Amniotic epithelial cell (primary cell): ENCODE measurements at regions not wholly inside any gene's neighbourhood (a gene's known extent, or its start where the extent isn't known, plus 50 kb on each side); places are given as distances from the start of the nearest gene placed in this dataset.

Source experiments
- DNase-seq: peaks from one replicate; pipeline ENCODE4 v3.0.0-alpha.2; 2010; ENCODE audit warnings: low read depth

- no peak for DNase-seq
Measured at GRCh38 chr2:163368655-163369054, 367.2 kb downstream of the FIGN start.

GRCh38 chr2:163367825-163368582 is 367.8 kb downstream of the FIGN start:
- no peak for DNase-seq

GRCh38 chr2:163364736-163365135 is 371.1 kb downstream of the FIGN start:
- peak; percentile 76 for DNase-seq

- no peak for DNase-seq
Measured at GRCh38 chr2:163353551-163353950, 382.3 kb downstream of the FIGN start.

GRCh38 chr2:163351966-163352365 is 383.8 kb downstream of the FIGN start:
- no peak for DNase-seq

- no peak for DNase-seq
Measured at GRCh38 chr2:163351143-163351542, 384.7 kb downstream of the FIGN start.

GRCh38 chr2:163348857-163349380 is 386.9 kb downstream of the FIGN start:
- DNase-seq = peak; percentile 63

- peak; percentile 88 for DNase-seq
Measured at GRCh38 chr2:163347982-163348856, 387.6 kb downstream of the FIGN start.

GRCh38 chr2:163345795-163346573 is 389.8 kb downstream of the FIGN start:
- DNase-seq = peak; percentile 50

- DNase-seq = no peak
Measured at GRCh38 chr2:163343316-163343715, 392.5 kb downstream of the FIGN start.

- DNase-seq = peak; percentile 95
Measured at GRCh38 chr2:163341426-163341825, 394.4 kb downstream of the FIGN start.

- DNase-seq = no peak
Measured at GRCh38 chr2:163338270-163338669, 397.5 kb downstream of the FIGN start.

GRCh38 chr2:163324677-163325076 is 411.1 kb downstream of the FIGN start:
- DNase-seq = no peak

GRCh38 chr2:163319006-163319405 is 416.8 kb downstream of the FIGN start:
- peak; percentile 93 for DNase-seq

- no peak for DNase-seq
Measured at GRCh38 chr2:163314712-163315111, 421.1 kb downstream of the FIGN start.

GRCh38 chr2:163312713-163313112 is 423.1 kb downstream of the FIGN start:
- peak; percentile 67 for DNase-seq

GRCh38 chr2:163306647-163307046 is 429.2 kb downstream of the FIGN start:
- DNase-seq = no peak

GRCh38 chr2:163302141-163302540 is 433.7 kb downstream of the FIGN start:
- no peak for DNase-seq

- DNase-seq = no peak
Measured at GRCh38 chr2:163291790-163292189, 444.0 kb downstream of the FIGN start.

- no peak for DNase-seq
Measured at GRCh38 chr2:163281717-163282116, 443.1 kb upstream of the KCNH7 start.

- no peak for DNase-seq
Measured at GRCh38 chr2:163269374-163270021, 430.9 kb upstream of the KCNH7 start.

GRCh38 chr2:163266772-163267171 is 428.2 kb upstream of the KCNH7 start:
- peak; percentile 97 for DNase-seq
